ENCODE measurements at regions not wholly inside any gene's neighbourhood (a gene's known extent, or its start where the extent isn't known, plus 50 kb on each side); places are given as distances from the start of the nearest gene placed in this dataset.

GRCh38 chr22:27260087-27260698 is 541.4 kb downstream of the MN1 start:
- no peak for DNase-seq

- DNase-seq = no peak
These were observed 539.2 kb downstream of the MN1 start for GRCh38 chr22:27262361-27262760.

GRCh38 chr22:27264184-27264583 is 537.4 kb downstream of the MN1 start:
- no peak for DNase-seq

- no peak for DNase-seq
These were observed 534.4 kb downstream of the MN1 start for GRCh38 chr22:27267145-27267544.

GRCh38 chr22:27269751-27270543 is 531.6 kb downstream of the MN1 start:
- DNase-seq = no peak

GRCh38 chr22:27270818-27271510 is 530.6 kb downstream of the MN1 start:
- no peak for DNase-seq

- DNase-seq = no peak
These were observed 528.1 kb downstream of the MN1 start for GRCh38 chr22:27273436-27273835.

- DNase-seq = no peak
These were observed 527.7 kb downstream of the MN1 start for GRCh38 chr22:27273853-27274252.

GRCh38 chr22:27274770-27275449 is 526.6 kb downstream of the MN1 start:
- no peak for DNase-seq

GRCh38 chr22:27278946-27279345 is 522.6 kb downstream of the MN1 start:
- no peak for DNase-seq

GRCh38 chr22:27283240-27283639 is 518.3 kb downstream of the MN1 start:
- DNase-seq = no peak

GRCh38 chr22:27283714-27284113 is 517.8 kb downstream of the MN1 start:
- peak in 1 of 5 experiments; percentile 1 for DNase-seq

GRCh38 chr22:27284324-27284723 is 517.2 kb downstream of the MN1 start:
- no peak for DNase-seq

- no peak for DNase-seq
These were observed 514.8 kb downstream of the MN1 start for GRCh38 chr22:27286711-27287110.

- no peak for DNase-seq
These were observed 508.8 kb downstream of the MN1 start for GRCh38 chr22:27292542-27293299.

GRCh38 chr22:27293721-27294445 is 507.7 kb downstream of the MN1 start:
- no peak for DNase-seq

GRCh38 chr22:27295040-27295439 is 506.5 kb downstream of the MN1 start:
- DNase-seq = no peak

GRCh38 chr22:27295605-27296004 is 506.0 kb downstream of the MN1 start:
- no peak for DNase-seq

- DNase-seq = no peak
These were observed 505.4 kb downstream of the MN1 start for GRCh38 chr22:27296091-27296675.

- no peak for DNase-seq
These were observed 504.4 kb downstream of the MN1 start for GRCh38 chr22:27297125-27297524.

- DNase-seq = no peak
These were observed 503.2 kb downstream of the MN1 start for GRCh38 chr22:27298332-27298731.

Measured in T-helper 2 cell (primary cell).